ENCODE measurements at regions not wholly inside any gene's neighbourhood (a gene's known extent, or its start where the extent isn't known, plus 50 kb on each side); places are given as distances from the start of the nearest gene placed in this dataset.

DNA sequence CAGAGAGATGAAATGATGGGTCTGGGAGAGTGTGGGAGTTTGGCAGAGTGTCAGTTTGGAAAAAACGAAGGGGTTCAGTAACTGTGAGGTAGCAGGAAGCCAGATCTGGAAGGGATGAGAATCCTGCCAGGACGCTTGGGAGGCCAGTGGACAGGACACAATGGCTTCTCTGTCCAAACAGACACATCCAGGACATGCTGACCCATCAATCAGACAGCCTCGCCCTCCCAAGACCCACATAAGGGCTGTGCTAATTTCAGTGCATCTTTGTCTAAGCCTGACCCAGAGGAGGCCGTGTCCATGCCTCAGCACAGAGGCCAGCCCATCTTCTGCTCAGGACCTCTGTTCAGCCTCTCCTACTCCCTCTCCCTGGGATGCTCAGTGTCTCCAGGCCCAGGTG is 576.5 kb upstream of the B3GAT1 start:
- TF ChIP-seq, protein P1, sequence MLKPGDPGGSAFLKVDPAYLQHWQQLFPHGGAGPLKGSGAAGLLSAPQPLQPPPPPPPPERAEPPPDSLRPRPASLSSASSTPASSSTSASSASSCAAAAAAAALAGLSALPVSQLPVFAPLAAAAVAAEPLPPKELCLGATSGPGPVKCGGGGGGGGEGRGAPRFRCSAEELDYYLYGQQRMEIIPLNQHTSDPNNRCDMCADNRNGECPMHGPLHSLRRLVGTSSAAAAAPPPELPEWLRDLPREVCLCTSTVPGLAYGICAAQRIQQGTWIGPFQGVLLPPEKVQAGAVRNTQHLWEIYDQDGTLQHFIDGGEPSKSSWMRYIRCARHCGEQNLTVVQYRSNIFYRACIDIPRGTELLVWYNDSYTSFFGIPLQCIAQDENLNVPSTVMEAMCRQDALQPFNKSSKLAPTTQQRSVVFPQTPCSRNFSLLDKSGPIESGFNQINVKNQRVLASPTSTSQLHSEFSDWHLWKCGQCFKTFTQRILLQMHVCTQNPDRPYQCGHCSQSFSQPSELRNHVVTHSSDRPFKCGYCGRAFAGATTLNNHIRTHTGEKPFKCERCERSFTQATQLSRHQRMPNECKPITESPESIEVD (tag by site-specific recombination; IDR thresholded peaks at IDR 0.05) = no peak
- TF ChIP-seq ZNF660 (tag by site-specific recombination; IDR thresholded peaks at IDR 0.05) (no peak), TCF7L2 (IDR thresholded peaks at IDR 0.05; ENCODE audit: borderline replicate concordance, low read depth, low read length) (no peak), ZNF19 (tag by site-specific recombination; IDR thresholded peaks at IDR 0.05; ENCODE audit: low read depth) (no peak)
- TF ChIP-seq, protein P2, sequence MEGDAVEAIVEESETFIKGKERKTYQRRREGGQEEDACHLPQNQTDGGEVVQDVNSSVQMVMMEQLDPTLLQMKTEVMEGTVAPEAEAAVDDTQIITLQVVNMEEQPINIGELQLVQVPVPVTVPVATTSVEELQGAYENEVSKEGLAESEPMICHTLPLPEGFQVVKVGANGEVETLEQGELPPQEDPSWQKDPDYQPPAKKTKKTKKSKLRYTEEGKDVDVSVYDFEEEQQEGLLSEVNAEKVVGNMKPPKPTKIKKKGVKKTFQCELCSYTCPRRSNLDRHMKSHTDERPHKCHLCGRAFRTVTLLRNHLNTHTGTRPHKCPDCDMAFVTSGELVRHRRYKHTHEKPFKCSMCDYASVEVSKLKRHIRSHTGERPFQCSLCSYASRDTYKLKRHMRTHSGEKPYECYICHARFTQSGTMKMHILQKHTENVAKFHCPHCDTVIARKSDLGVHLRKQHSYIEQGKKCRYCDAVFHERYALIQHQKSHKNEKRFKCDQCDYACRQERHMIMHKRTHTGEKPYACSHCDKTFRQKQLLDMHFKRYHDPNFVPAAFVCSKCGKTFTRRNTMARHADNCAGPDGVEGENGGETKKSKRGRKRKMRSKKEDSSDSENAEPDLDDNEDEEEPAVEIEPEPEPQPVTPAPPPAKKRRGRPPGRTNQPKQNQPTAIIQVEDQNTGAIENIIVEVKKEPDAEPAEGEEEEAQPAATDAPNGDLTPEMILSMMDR (tag by site-specific recombination; IDR thresholded peaks at IDR 0.05) = no peak

Data from HEK293 (cell line).